HepG2 (cell line): ENCODE measurements at regions not wholly inside any gene's neighbourhood (a gene's known extent, or its start where the extent isn't known, plus 50 kb on each side); places are given as distances from the start of the nearest gene placed in this dataset.
A peak's percentile ranks its signal among the peaks of the same experiment; 100 is the strongest.

ENCODE experiments used
- BCL3 ChIP-seq: sonication (generic); formaldehyde crosslinking; IDR thresholded peaks from 2 replicates; pipeline ENCODE4 v1.5.1; 2020; ENCODE audit warnings: mild to moderate bottlenecking, missing genetic modification reagents, moderate library complexity
- DR1 ChIP-seq: sonication (generic); formaldehyde crosslinking; IDR thresholded peaks from 2 replicates; pipeline ENCODE4 v1.8.0; 2021; ENCODE audit warnings: mild to moderate bottlenecking, missing genetic modification reagents, inconsistent platforms
- HNRNPLL ChIP-seq: fragments of 200-400 bp; formaldehyde crosslinking; IDR thresholded peaks from 2 replicates; pipeline ENCODE4 v1.6.1; 2017; ENCODE audit warnings: mild to moderate bottlenecking, low read depth, low read length; ENCODE audit not compliant: poor library complexity, severe bottlenecking
- MIER2 ChIP-seq: IDR thresholded peaks from 2 replicates; pipeline ENCODE4 v1.6.1; 2016; ENCODE audit warnings: missing biosample characterization, missing genetic modification reagents
- NAIF1 ChIP-seq: sonication (generic); formaldehyde crosslinking; IDR thresholded peaks from 2 replicates; pipeline ENCODE4 v1.5.0; 2020; ENCODE audit warnings: mild to moderate bottlenecking, missing genetic modification reagents, borderline replicate concordance
- NONO ChIP-seq, 2 experiments: fragments of 450-650 bp in 1 of 2; sonication (generic) in 1 of 2; formaldehyde crosslinking in 1 of 2; IDR thresholded peaks in 1 of 2; conservative IDR thresholded peaks in 1 of 2; 2 replicates each; pipeline versions ENCODE4 v1.6.1 to v1.8.0; 2017 to 2022; ENCODE audit warnings: mild to moderate bottlenecking in 1 of 2, missing genetic modification reagents in 1 of 2, moderate library complexity in 1 of 2
- NR2F6 ChIP-seq, 2 experiments: IDR thresholded peaks; 2 replicates each; pipeline ENCODE4 v1.6.1; 2016; ENCODE audit warnings: antibody characterized with exemption in 1 of 2, mild to moderate bottlenecking in 1 of 2
- PCBP2 ChIP-seq: fragments of 200-400 bp; formaldehyde crosslinking; optimal IDR thresholded peaks from 2 replicates; pipeline ENCODE3; 2018; ENCODE audit warnings: low read length, low read depth; ENCODE audit not compliant: poor library complexity, severe bottlenecking
- RFX5 ChIP-seq: IDR thresholded peaks from 2 replicates; pipeline ENCODE4 v1.6.1; 2011; ENCODE audit warnings: low read depth, low read length, improper control_type of control experiment
- SMAD3 ChIP-seq: sonication (generic); formaldehyde crosslinking; IDR thresholded peaks from 2 replicates; pipeline ENCODE4 v1.4.0; 2020; ENCODE audit warnings: missing genetic modification reagents
- SUZ12 ChIP-seq: fragments of 150-350 bp; IDR thresholded peaks from 2 replicates; pipeline ENCODE4 v1.6.1; 2014; ENCODE audit warnings: low read depth, low read length
- TIGD3 ChIP-seq: sonication (generic); formaldehyde crosslinking; IDR thresholded peaks from 2 replicates; pipeline ENCODE4 v1.5.1; 2020; ENCODE audit warnings: mild to moderate bottlenecking, missing genetic modification reagents, borderline replicate concordance
- YY1 ChIP-seq: IDR thresholded peaks from 2 replicates; pipeline ENCODE4 v1.6.1; 2011; ENCODE audit warnings: low read length, low read depth, moderate library complexity, mild to moderate bottlenecking; ENCODE audit not compliant: insufficient read depth, insufficient replicate concordance
- ZFP36 ChIP-seq: fragments of 150-350 bp; IDR thresholded peaks from 2 replicates; pipeline ENCODE4 v1.6.1; 2018; ENCODE audit warnings: borderline replicate concordance, low read length, low read depth; ENCODE audit not compliant: partially characterized antibody
- ZNF124 ChIP-seq: sonication (generic); formaldehyde crosslinking; IDR thresholded peaks from 2 replicates; pipeline ENCODE4 v1.4.0; 2020; ENCODE audit warnings: missing genetic modification reagents
- ZNF256 ChIP-seq: sonication (generic); formaldehyde crosslinking; conservative IDR thresholded peaks from 2 replicates; pipeline ENCODE4 v1.4.0; 2020; ENCODE audit warnings: missing genetic modification reagents
- ZNF598 ChIP-seq: sonication (generic); formaldehyde crosslinking; IDR thresholded peaks from 2 replicates; pipeline ENCODE4 v1.5.1; 2020; ENCODE audit warnings: mild to moderate bottlenecking, missing genetic modification reagents, borderline replicate concordance
- ZNF644 ChIP-seq: IDR thresholded peaks from 2 replicates; pipeline ENCODE4 v1.6.1; 2016; ENCODE audit warnings: low read depth
- ZNF878 ChIP-seq: sonication (generic); formaldehyde crosslinking; IDR thresholded peaks from 2 replicates; pipeline ENCODE4 v1.8.1; 2023; ENCODE audit warnings: mild to moderate bottlenecking, missing genetic modification reagents, moderate library complexity
- TF ChIP-seq, protein P1 (sequence below): sonication (generic); formaldehyde crosslinking; IDR thresholded peaks from 2 replicates; pipeline ENCODE4 v1.8.1; 2023; ENCODE audit warnings: mild to moderate bottlenecking, missing genetic modification reagents, borderline replicate concordance
- TF ChIP-seq, protein P2 (sequence below): sonication (generic); formaldehyde crosslinking; IDR thresholded peaks from 2 replicates; pipeline ENCODE4 v1.9.0; 2022; ENCODE audit warnings: low read depth, missing genetic modification reagents
- TF ChIP-seq, protein P3 (sequence below): sonication (generic); formaldehyde crosslinking; IDR thresholded peaks from 2 replicates; pipeline ENCODE4 v1.8.0; 2022; ENCODE audit warnings: mild to moderate bottlenecking, missing genetic modification reagents; ENCODE audit not compliant: insufficient replicate concordance

DNA sequence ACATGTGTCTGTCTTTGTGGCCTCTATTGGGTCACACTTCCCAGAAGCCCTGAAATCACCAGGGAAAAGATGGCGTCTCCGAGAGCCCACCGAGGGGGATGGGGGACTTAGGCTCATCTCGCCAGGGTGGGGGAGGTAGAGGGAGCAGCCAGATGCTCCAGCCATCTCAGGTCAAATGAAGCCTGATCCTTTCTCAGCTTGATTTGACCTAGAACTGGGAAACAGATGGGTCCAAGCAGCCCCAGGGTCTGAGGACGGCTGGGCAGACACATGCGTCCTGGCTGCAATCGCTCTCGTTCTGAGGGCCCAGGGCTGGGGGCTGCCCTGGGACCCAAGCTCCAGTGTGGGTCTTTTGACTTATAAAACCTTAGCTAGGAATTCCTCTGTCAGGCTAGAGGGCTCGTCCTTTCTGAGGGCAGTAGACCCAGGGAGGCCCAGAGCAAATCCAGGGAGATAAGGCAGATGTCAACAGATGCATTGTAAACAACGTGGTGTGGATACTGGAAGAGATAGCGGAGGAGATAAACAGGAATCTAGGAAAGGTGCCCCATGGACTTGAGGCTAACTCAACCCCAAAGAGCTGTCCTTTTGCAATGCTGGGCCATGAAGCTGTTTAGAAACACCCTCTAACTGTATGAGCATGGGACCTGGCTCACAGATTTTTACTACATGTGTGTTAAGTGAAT lies 127.7 kb downstream of the MYCN start (continued):
- TF ChIP-seq BCL3 (CRISPR knock-in tag) (no peak), SUZ12 (no peak), ZNF256 (CRISPR knock-in tag) (no peak), NAIF1 (CRISPR knock-in tag) (no peak), TIGD3 (CRISPR knock-in tag) (no peak), RFX5 (no peak), ZNF598 (CRISPR knock-in tag) (no peak), ZNF124 (no peak), ZNF644 (CRISPR knock-in tag) (peak; percentile 86), DR1 (CRISPR knock-in tag) (no peak), MIER2 (CRISPR knock-in tag) (peak; percentile 77), PCBP2 (no peak), HNRNPLL (no peak), YY1 (peak; percentile 38), SMAD3 (CRISPR knock-in tag) (peak; percentile 92), NONO (IDR thresholded peaks at IDR 0.05) (no peak), NONO (CRISPR knock-in tag; conservative IDR thresholded peaks at IDR 0.05) (peak; percentile 73; the same call in 1 of the 2 replicates), NR2F6 (IDR thresholded peaks at IDR 0.05) (peak; percentile 83), NR2F6 (CRISPR knock-in tag; IDR thresholded peaks at IDR 0.05) (peak; percentile 79), ZNF878 (CRISPR knock-in tag) (no peak), ZFP36 (no peak)
- TF ChIP-seq, protein P1, sequence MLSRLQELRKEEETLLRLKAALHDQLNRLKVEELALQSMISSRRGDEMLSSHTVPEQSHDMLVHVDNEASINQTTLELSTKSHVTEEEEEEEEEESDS, result no peak
- TF ChIP-seq, protein P2, sequence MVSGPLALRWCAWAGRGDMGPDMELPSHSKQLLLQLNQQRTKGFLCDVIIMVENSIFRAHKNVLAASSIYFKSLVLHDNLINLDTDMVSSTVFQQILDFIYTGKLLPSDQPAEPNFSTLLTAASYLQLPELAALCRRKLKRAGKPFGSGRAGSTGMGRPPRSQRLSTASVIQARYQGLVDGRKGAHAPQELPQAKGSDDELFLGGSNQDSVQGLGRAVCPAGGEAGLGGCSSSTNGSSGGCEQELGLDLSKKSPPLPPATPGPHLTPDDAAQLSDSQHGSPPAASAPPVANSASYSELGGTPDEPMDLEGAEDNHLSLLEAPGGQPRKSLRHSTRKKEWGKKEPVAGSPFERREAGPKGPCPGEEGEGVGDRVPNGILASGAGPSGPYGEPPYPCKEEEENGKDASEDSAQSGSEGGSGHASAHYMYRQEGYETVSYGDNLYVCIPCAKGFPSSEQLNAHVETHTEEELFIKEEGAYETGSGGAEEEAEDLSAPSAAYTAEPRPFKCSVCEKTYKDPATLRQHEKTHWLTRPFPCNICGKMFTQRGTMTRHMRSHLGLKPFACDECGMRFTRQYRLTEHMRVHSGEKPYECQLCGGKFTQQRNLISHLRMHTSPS (CRISPR knock-in tag), result no peak
- TF ChIP-seq, protein P3, sequence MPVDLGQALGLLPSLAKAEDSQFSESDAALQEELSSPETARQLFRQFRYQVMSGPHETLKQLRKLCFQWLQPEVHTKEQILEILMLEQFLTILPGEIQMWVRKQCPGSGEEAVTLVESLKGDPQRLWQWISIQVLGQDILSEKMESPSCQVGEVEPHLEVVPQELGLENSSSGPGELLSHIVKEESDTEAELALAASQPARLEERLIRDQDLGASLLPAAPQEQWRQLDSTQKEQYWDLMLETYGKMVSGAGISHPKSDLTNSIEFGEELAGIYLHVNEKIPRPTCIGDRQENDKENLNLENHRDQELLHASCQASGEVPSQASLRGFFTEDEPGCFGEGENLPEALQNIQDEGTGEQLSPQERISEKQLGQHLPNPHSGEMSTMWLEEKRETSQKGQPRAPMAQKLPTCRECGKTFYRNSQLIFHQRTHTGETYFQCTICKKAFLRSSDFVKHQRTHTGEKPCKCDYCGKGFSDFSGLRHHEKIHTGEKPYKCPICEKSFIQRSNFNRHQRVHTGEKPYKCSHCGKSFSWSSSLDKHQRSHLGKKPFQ, result no peak
